GM12878 (cell line): ENCODE measurements at regions not wholly inside any gene's neighbourhood (a gene's known extent, or its start where the extent isn't known, plus 50 kb on each side); places are given as distances from the start of the nearest gene placed in this dataset.

Experiments
- ATAC-seq: fragments of 200-7000 bp; cut with Tn5 transposase; 3 replicates; pipeline ENCODE4 v1.9.1; 2020; ENCODE audit warnings: mild to moderate bottlenecking, moderate library complexity
- BruUV-seq: library from RNA; stranded (reverse); fragments of 400-500 nt; replicated peaks from 2 replicates; lab custom pipeline; 2021; lab: Mats Ljungman, UMichigan
- CTCF ChIA-PET: fragments of 300-600 bp; sonication (Branson Sonifier 250); formaldehyde crosslinking; extraction: SDS; loops from one replicate; lab custom pipeline; 2021; ENCODE audit warnings: inconsistent platforms; lab: Yijun Ruan, JAX
- POLR2A ChIA-PET: fragments of 350-600 bp; formaldehyde crosslinking; extraction: SDS; loops from one replicate; lab custom pipeline; 2021; ENCODE audit warnings: inconsistent platforms; lab: Charles Lee
- RAD21 ChIA-PET: fragments of 300-600 bp; sonication (Branson Sonifier 250); formaldehyde crosslinking; loops from one replicate; lab custom pipeline; 2023; ENCODE audit warnings: antibody characterized with exemption; ENCODE audit not compliant: unreplicated experiment; lab: Charles Lee
- SMC1A ChIA-PET: fragments of 300-600 bp; sonication (Branson Sonifier 250); formaldehyde crosslinking; loops from one replicate; lab custom pipeline; 2023; ENCODE audit not compliant: unreplicated experiment, uncharacterized antibody; lab: Charles Lee
- DNase-seq: peaks from one replicate; pipeline ENCODE4 v3.0.0-alpha.2; 2011; ENCODE audit warnings: low read depth, low spot score
- FAIRE-seq: peaks from 3 replicates; lab custom pipeline; 2011; peaks lifted over from hg19 to GRCh38; lab: Jason Lieb, UNC
- H2AFZ ChIP-seq: 2 replicates; pipeline ENCODE4 v1.6.0; 2011; ENCODE audit warnings: low read depth, low read length, control low read depth; ENCODE audit not compliant: control insufficient read depth
- H3K27ac ChIP-seq: 2 replicates; pipeline ENCODE4 v1.5.1; 2011; ENCODE audit warnings: control low read depth; ENCODE audit not compliant: control insufficient read depth, insufficient read depth
- H3K27me3 ChIP-seq, 2 experiments: replicated peaks in 1 of 2; 2 replicates each; pipeline versions ENCODE4 v1.6.0 to v1.6.1; 2011; ENCODE audit warnings: low read length in 1 of 2; ENCODE audit not compliant: control insufficient read depth in 2 of 2, insufficient read depth in 2 of 2
- H3K36me3 ChIP-seq, 2 experiments: 2 replicates each; pipeline ENCODE4 v1.5.1; 2011; ENCODE audit warnings: low read length in 1 of 2; ENCODE audit not compliant: control insufficient read depth in 2 of 2, insufficient read depth in 2 of 2
- H3K4me1 ChIP-seq: 2 replicates; pipeline ENCODE4 v1.6.1; 2011; ENCODE audit warnings: mild to moderate bottlenecking, low read length, moderate library complexity, mixed read lengths; ENCODE audit not compliant: control insufficient read depth, insufficient read depth
- H3K4me2 ChIP-seq: 2 replicates; pipeline ENCODE4 v1.6.0; 2011; ENCODE audit warnings: control low read depth; ENCODE audit not compliant: control insufficient read depth, insufficient read depth
- H3K4me3 ChIP-seq: fragments of 200-600 bp; sonication (generic); 2 replicates; pipeline ENCODE4 v1.5.1; 2016
- H3K79me2 ChIP-seq: 2 replicates; pipeline ENCODE4 v1.6.0; 2011; ENCODE audit warnings: low read length; ENCODE audit not compliant: control insufficient read depth, insufficient read depth
- H3K9ac ChIP-seq: 2 replicates; pipeline ENCODE4 v1.8.0; 2011; ENCODE audit warnings: low read length, control low read depth, mixed read lengths; ENCODE audit not compliant: control insufficient read depth, insufficient read depth
- H3K9me3 ChIP-seq: replicated peaks from 3 replicates; pipeline ENCODE4 v1.5.1; 2011; ENCODE audit warnings: mild to moderate bottlenecking, low read length; ENCODE audit not compliant: control insufficient read depth, insufficient read depth
- H4K20me1 ChIP-seq: 2 replicates; pipeline ENCODE4 v1.6.0; 2011; ENCODE audit not compliant: control insufficient read depth, insufficient read depth
- CBX3 ChIP-seq: fragments of 200-600 bp; sonication (generic); IDR thresholded peaks from 2 replicates; pipeline ENCODE4 v1.6.1; 2016; ENCODE audit warnings: low read depth, borderline replicate concordance
- CBX5 ChIP-seq: sonication (generic); IDR thresholded peaks from 2 replicates; pipeline ENCODE4 v1.6.1; 2016; ENCODE audit warnings: low read depth, moderate library complexity, mild to moderate bottlenecking, inconsistent platforms
- CHD2 ChIP-seq: IDR thresholded peaks from 2 replicates; pipeline ENCODE4 v1.6.1; 2011; ENCODE audit warnings: low read depth, low read length, improper control_type of control experiment, borderline replicate concordance
- EGR1 ChIP-seq, 2 experiments: IDR thresholded peaks; 1 replicate in 1 of 2; 2 replicates in 1 of 2; pipeline ENCODE4 v1.6.1; 2011 to 2012; ENCODE audit warnings: low read depth in 2 of 2, low read length in 2 of 2, borderline replicate concordance in 1 of 2, mild to moderate bottlenecking in 1 of 2, moderate library complexity in 1 of 2
- JUND ChIP-seq: IDR thresholded peaks from 2 replicates; pipeline ENCODE4 v1.6.1; 2012; ENCODE audit warnings: low read depth, mild to moderate bottlenecking, low read length, improper control_type of control experiment, moderate library complexity
- NFIC ChIP-seq: IDR thresholded peaks from 2 replicates; pipeline ENCODE4 v1.6.1; 2012; ENCODE audit warnings: low read depth, mild to moderate bottlenecking, inconsistent platforms, low read length, moderate library complexity
- NR2C1 ChIP-seq: fragments of 450-650 bp; IDR thresholded peaks from 2 replicates; pipeline ENCODE4 v1.6.1; 2017; ENCODE audit warnings: antibody characterized with exemption, mild to moderate bottlenecking, moderate library complexity
- PKNOX1 ChIP-seq: fragments of 450-650 bp; IDR thresholded peaks from 2 replicates; pipeline ENCODE4 v1.6.1; 2016; ENCODE audit warnings: mild to moderate bottlenecking
- STAT3 ChIP-seq: IDR thresholded peaks from 2 replicates; pipeline ENCODE4 v1.6.1; 2011; ENCODE audit warnings: low read depth, low read length, improper control_type of control experiment
- SUZ12 ChIP-seq: fragments of 200-600 bp; sonication (generic); IDR thresholded peaks from one replicate; pipeline ENCODE4 v1.6.1; 2018; ENCODE audit warnings: antibody characterized with exemption, mild to moderate bottlenecking; ENCODE audit not compliant: unreplicated experiment
- TARDBP ChIP-seq: IDR thresholded peaks from 2 replicates; pipeline ENCODE4 v1.6.1; 2016; ENCODE audit warnings: borderline replicate concordance
- ZBTB33 ChIP-seq: fragments of 450-650 bp; IDR thresholded peaks from 2 replicates; pipeline ENCODE4 v1.6.1; 2017; ENCODE audit warnings: mild to moderate bottlenecking
- ZNF384 ChIP-seq: IDR thresholded peaks from 2 replicates; pipeline ENCODE4 v1.6.1; 2012; ENCODE audit warnings: low read depth, mild to moderate bottlenecking, low read length, improper control_type of control experiment, borderline replicate concordance
- ZNF622 ChIP-seq: fragments of 450-650 bp; IDR thresholded peaks from 2 replicates; pipeline ENCODE4 v1.6.1; 2017; ENCODE audit warnings: mild to moderate bottlenecking, inconsistent platforms
- ZNF687 ChIP-seq: fragments of 450-650 bp; IDR thresholded peaks from 2 replicates; pipeline ENCODE4 v1.6.1; 2017; ENCODE audit warnings: mild to moderate bottlenecking, moderate library complexity
- in situ Hi-C: fragments of 300-500 bp; cut with MboI; formaldehyde crosslinking; loops from 9 replicates; pipeline ENCODE4 v1.14.3; 2018; ENCODE audit warnings: mixed read lengths
- intact Hi-C: fragments of 100-400 bp; cut with micrococcal nuclease; formaldehyde crosslinking; loops from one replicate; pipeline ENCODE4 v1.14.2; 2022; ENCODE audit not compliant: unreplicated experiment
- TF ChIP-seq, protein P1 (sequence below): fragments of 150-350 bp; IDR thresholded peaks from 2 replicates; pipeline ENCODE4 v1.6.1; 2016; ENCODE audit warnings: low read depth, low read length

DNA sequence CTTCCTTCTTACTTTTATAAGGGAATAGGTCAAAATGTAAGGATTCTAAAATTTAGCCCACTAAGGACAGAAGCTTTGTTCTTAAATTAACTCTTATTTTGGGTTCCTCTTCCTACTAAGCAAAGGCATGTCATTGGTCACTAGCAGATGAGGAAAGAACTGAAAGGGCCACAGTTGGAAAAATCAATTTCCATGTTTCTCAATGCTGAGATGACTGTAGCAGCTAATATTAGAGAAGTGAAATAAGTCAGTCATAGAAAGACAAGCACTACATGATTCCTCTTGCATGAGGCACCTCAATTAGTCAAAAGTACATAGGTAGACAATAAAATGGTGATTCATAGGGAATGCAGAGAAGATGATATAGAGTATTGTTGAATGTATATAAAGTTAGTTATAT, 353.7 kb downstream of the RSL24D1 start:
- no peak for DNase-seq
- H3K79me2 ChIP-seq: no peaks in the 10 kb centered on the region
- in situ Hi-C loops (no loop called here), intact Hi-C loops (no loop called here)
- ChIA-PET RAD21 (no interaction called here), SMC1A (no interaction called here), POLR2A (no interaction called here), CTCF (interaction anchor here (0.6 kb wide), 1 partner anchor 265 kb away, joined by 3 read pairs; no protein-coding TSS in a partner anchor)
- ATAC-seq: no peak
- no peak overlapping the region for H2AFZ ChIP-seq
- no peak overlapping the region for H3K27ac ChIP-seq
- H4K20me1 ChIP-seq: no peaks in the 10 kb centered on the region
- no peaks in the 10 kb centered on the region; a peak in 1 of 4 replicates for H3K36me3 ChIP-seq
- no TSS peak for BruUV-seq
- no peaks in the 10 kb centered on the region; the same call in 2 of the 3 replicates for H3K9me3 ChIP-seq
- H3K4me1 ChIP-seq: no peaks in the 10 kb centered on the region
- no peaks in the 10 kb centered on the region for H3K27me3 ChIP-seq
- H3K9ac ChIP-seq: no peak overlapping the region
- no peak for FAIRE-seq
- no peak overlapping the region for H3K4me2 ChIP-seq
- H3K4me3 ChIP-seq: no peak overlapping the region
- TF ChIP-seq ZNF384: no peak
- no peak for TF ChIP-seq TARDBP
- TF ChIP-seq EGR1 (IDR thresholded peaks at IDR 0.05; ENCODE audit: borderline replicate concordance in 1 of 2, low read depth in 2 of 2, low read length in 2 of 2): no peak
- TF ChIP-seq, protein P1, sequence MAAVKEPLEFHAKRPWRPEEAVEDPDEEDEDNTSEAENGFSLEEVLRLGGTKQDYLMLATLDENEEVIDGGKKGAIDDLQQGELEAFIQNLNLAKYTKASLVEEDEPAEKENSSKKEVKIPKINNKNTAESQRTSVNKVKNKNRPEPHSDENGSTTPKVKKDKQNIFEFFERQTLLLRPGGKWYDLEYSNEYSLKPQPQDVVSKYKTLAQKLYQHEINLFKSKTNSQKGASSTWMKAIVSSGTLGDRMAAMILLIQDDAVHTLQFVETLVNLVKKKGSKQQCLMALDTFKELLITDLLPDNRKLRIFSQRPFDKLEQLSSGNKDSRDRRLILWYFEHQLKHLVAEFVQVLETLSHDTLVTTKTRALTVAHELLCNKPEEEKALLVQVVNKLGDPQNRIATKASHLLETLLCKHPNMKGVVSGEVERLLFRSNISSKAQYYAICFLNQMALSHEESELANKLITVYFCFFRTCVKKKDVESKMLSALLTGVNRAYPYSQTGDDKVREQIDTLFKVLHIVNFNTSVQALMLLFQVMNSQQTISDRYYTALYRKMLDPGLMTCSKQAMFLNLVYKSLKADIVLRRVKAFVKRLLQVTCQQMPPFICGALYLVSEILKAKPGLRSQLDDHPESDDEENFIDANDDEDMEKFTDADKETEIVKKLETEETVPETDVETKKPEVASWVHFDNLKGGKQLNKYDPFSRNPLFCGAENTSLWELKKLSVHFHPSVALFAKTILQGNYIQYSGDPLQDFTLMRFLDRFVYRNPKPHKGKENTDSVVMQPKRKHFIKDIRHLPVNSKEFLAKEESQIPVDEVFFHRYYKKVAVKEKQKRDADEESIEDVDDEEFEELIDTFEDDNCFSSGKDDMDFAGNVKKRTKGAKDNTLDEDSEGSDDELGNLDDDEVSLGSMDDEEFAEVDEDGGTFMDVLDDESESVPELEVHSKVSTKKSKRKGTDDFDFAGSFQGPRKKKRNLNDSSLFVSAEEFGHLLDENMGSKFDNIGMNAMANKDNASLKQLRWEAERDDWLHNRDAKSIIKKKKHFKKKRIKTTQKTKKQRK: no peak
- no peak for TF ChIP-seq CBX5
- no peak for TF ChIP-seq ZNF687
- no peak for TF ChIP-seq STAT3
- no peak for TF ChIP-seq ZBTB33
- TF ChIP-seq JUND: no peak
- no peak for TF ChIP-seq CBX3
- TF ChIP-seq NR2C1: no peak
- TF ChIP-seq NFIC: no peak
- no peak for TF ChIP-seq PKNOX1
- no peak for TF ChIP-seq SUZ12
- TF ChIP-seq CHD2: no peak
- TF ChIP-seq ZNF622: no peak
